CD4-positive, alpha-beta T cell (primary cell): ENCODE measurements at regions not wholly inside any gene's neighbourhood (a gene's known extent, or its start where the extent isn't known, plus 50 kb on each side); places are given as distances from the start of the nearest gene placed in this dataset.

Experiments
- ATAC-seq: fragments of 200-7000 bp; cut with Tn5 transposase; one replicate; pipeline ENCODE4 v1.10.0; 2022; ENCODE audit warnings: mild to moderate bottlenecking; ENCODE audit not compliant: poor library complexity
- CTCF ChIA-PET: fragments of 350-600 bp; sonication (Branson Sonifier 250); formaldehyde crosslinking; loops from one replicate; lab custom pipeline; 2021; ENCODE audit warnings: antibody characterized with exemption, inconsistent platforms; lab: Charles Lee
- POLR2A ChIA-PET: fragments of 350-600 bp; sonication (Branson Sonifier 250); formaldehyde crosslinking; loops from one replicate; lab custom pipeline; 2021; ENCODE audit warnings: antibody characterized with exemption, inconsistent platforms; lab: Charles Lee
- DNase-seq, 14 experiments: peaks; one replicate each; pipeline ENCODE4 v3.0.0-alpha.2; 2013 to 2020; ENCODE audit warnings: mixed read lengths in 2 of 14
- H3K27ac ChIP-seq, 2 donors: one replicate each; pipeline versions ENCODE4 v1.5.1 to v1.7.0; 2013; ENCODE audit warnings: low read length in 2 of 2, low read depth in 1 of 2, mild to moderate bottlenecking in 1 of 2
- H3K27me3 ChIP-seq, 2 experiments: 1 replicate in 1 of 2; 2 replicates in 1 of 2; pipeline versions ENCODE4 v1.6.1 to v1.7.0; 2013; ENCODE audit warnings: low read length in 2 of 2, control low read depth in 1 of 2, mild to moderate bottlenecking in 1 of 2, moderate library complexity in 1 of 2; ENCODE audit not compliant: insufficient read depth in 2 of 2, control insufficient read depth in 1 of 2
- H3K36me3 ChIP-seq: one replicate; pipeline ENCODE4 v1.6.1; 2013; ENCODE audit warnings: low read length, control low read depth; ENCODE audit not compliant: insufficient read depth
- H3K4me1 ChIP-seq: one replicate; pipeline ENCODE4 v1.6.1; 2013; ENCODE audit warnings: low read length, control low read depth; ENCODE audit not compliant: insufficient read depth
- H3K4me3 ChIP-seq: one replicate; pipeline ENCODE4 v1.5.1; 2013; ENCODE audit warnings: mild to moderate bottlenecking, low read length, moderate library complexity
- H3K9me3 ChIP-seq, 2 experiments: 1 replicate in 1 of 2; 2 replicates in 1 of 2; pipeline versions ENCODE4 v1.6.1 to v1.7.0; 2013; ENCODE audit warnings: low read length in 2 of 2, mild to moderate bottlenecking in 2 of 2, control low read depth in 1 of 2, moderate library complexity in 1 of 2; ENCODE audit not compliant: control insufficient read depth in 1 of 2, insufficient read depth in 1 of 2
- H3K27ac Mint-ChIP-seq: one replicate; pipeline ENCODE4 v1.8.0; 2020; ENCODE audit warnings: mixed read lengths
- H3K27me3 Mint-ChIP-seq: one replicate; pipeline ENCODE4 v1.8.0; 2021; ENCODE audit warnings: mixed read lengths
- H3K36me3 Mint-ChIP-seq: one replicate; pipeline ENCODE4 v1.8.0; 2021; ENCODE audit warnings: low read depth, mixed read lengths
- H3K4me1 Mint-ChIP-seq: one replicate; pipeline ENCODE4 v1.8.0; 2021; ENCODE audit warnings: low read depth, mixed read lengths
- H3K4me3 Mint-ChIP-seq: one replicate; pipeline ENCODE4 v1.8.0; 2020; ENCODE audit warnings: mild to moderate bottlenecking, mixed read lengths
- H3K9me3 Mint-ChIP-seq: one replicate; pipeline ENCODE4 v1.8.0; 2020; ENCODE audit warnings: mixed read lengths
- CTCF ChIP-seq: fragments of 200-600 bp; IDR thresholded peaks from one replicate; pipeline ENCODE4 v1.8.0; 2022; ENCODE audit warnings: antibody characterized with exemption, mild to moderate bottlenecking
- intact Hi-C, 2 experiments: fragments of 100-400 bp; cut with DNase I in 1 of 2; cut with micrococcal nuclease in 1 of 2; formaldehyde crosslinking; loops; one replicate each; pipeline versions ENCODE4 v1.15.1 to v1.9.0; 2023 to 2025; cut with DNase I, micrococcal nuclease

DNA sequence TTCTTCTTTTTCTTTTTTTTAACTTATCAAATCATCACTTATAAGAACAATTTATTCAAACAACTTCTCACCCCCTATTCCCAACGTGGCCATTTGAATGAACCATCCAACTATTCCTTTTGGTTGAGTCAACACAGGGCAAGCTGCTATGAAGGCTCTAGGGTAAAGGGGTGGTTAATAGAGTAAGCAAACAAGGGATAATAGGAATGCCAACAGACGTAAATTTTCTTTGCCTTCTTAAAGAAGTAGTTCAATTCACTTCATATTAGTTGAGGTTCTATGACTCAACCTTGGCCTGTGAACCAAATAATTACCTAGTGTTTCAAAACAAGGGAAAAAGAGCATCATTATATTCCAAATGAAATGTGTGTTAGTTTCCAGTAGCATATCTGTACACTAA is 1383.8 kb upstream of the SLC10A2 start:
- Histone ChIP-seq H3K4me3 (no peak overlapping the region), H3K4me1 (no peaks in the 10 kb centered on the region), H3K9me3 (no peaks in the 10 kb centered on the region), H3K27me3 (no peaks in the 10 kb centered on the region), H3K27ac (no peak overlapping the region), H3K36me3 (no peaks in the 10 kb centered on the region)
- CTCF ChIA-PET, result no interaction called here
- H3K4me1 Mint-ChIP-seq, result no peaks in the 10 kb centered on the region
- H3K36me3 Mint-ChIP-seq, result no peaks in the 10 kb centered on the region
- POLR2A ChIA-PET, result no interaction called here
- intact Hi-C loops, result no loop called here
- no peaks in the 10 kb centered on the region for H3K27me3 Mint-ChIP-seq
- no peak overlapping the region for H3K4me3 Mint-ChIP-seq
- DNase-seq (no peak), ATAC-seq (no peak)
- H3K27ac Mint-ChIP-seq, result no peak overlapping the region
- peaks cover 16% of the 10 kb centered on the region for H3K9me3 Mint-ChIP-seq
- TF ChIP-seq CTCF, result no peak

- no peak overlapping the region for H3K27ac Mint-ChIP-seq
- H3K36me3 Mint-ChIP-seq, result no peaks in the 10 kb centered on the region
- H3K4me1 ChIP-seq, result no peaks in the 10 kb centered on the region
- peaks cover 16% of the 10 kb centered on the region for H3K9me3 Mint-ChIP-seq
- no peak for DNase-seq
- ChIA-PET CTCF (no interaction called here), POLR2A (no interaction called here)
- intact Hi-C loops, result no loop called here
- no peaks in the 10 kb centered on the region for H3K36me3 ChIP-seq
- H3K4me1 Mint-ChIP-seq, result no peaks in the 10 kb centered on the region
- H3K27me3 ChIP-seq, result no peaks in the 10 kb centered on the region
- TF ChIP-seq CTCF, result no peak
- no peak overlapping the region for H3K4me3 Mint-ChIP-seq
- no peaks in the 10 kb centered on the region for H3K27me3 Mint-ChIP-seq
- H3K4me3 ChIP-seq, result no peak overlapping the region
- no peak overlapping the region for H3K27ac ChIP-seq
- no peak for ATAC-seq
- no peaks in the 10 kb centered on the region for H3K9me3 ChIP-seq
Observed at GRCh38 chr13:104447348-104447747, 1381.1 kb upstream of the SLC10A2 start.

DNA sequence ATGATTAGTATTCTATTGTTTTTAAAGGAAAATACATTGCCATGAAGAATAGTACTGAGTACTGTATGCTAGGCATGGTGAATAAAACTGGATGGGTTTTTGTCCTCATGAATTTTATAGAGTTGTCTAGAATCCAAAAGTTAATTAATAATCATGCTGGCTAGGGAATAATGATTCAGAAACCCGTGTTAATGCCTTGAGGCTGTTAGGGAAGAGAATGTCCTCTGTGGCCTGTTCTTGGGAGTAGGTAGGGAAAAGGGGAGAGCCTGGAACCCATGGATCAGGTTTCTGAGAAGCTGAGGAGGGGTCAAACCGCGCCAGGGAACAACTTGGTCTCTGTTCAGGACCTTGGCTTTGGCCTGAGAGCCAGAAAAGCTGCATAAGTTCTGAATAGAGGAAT is 1376.3 kb upstream of the SLC10A2 start:
- no peaks in the 10 kb centered on the region for H3K4me1 ChIP-seq
- Mint-ChIP-seq H3K27ac (no peak overlapping the region), H3K4me3 (no peak overlapping the region), H3K9me3 (peaks cover 9% of the 10 kb centered on the region), H3K4me1 (no peaks in the 10 kb centered on the region), H3K27me3 (no peaks in the 10 kb centered on the region), H3K36me3 (no peaks in the 10 kb centered on the region)
- CTCF ChIA-PET, result no interaction called here
- H3K36me3 ChIP-seq, result no peaks in the 10 kb centered on the region
- H3K27ac ChIP-seq, result no peak overlapping the region
- POLR2A ChIA-PET, result no interaction called here
- no peak overlapping the region for H3K4me3 ChIP-seq
- no peak for DNase-seq
- intact Hi-C loops, result no loop called here
- no peaks in the 10 kb centered on the region for H3K9me3 ChIP-seq
- no peaks in the 10 kb centered on the region for H3K27me3 ChIP-seq
- no peak for TF ChIP-seq CTCF
- no peak for ATAC-seq
